ENCODE measurements at regions not wholly inside any gene's neighbourhood (a gene's known extent, or its start where the extent isn't known, plus 50 kb on each side); places are given as distances from the start of the nearest gene placed in this dataset.

GRCh38 chr16:26546573-26546972 is 520.2 kb upstream of the C16orf82 start:
- TF ChIP-seq CTCF (IDR thresholded peaks at IDR 0.05; ENCODE audit: low read length): no peak
- TF ChIP-seq EZH2 (IDR thresholded peaks at IDR 0.05; ENCODE audit: borderline replicate concordance, low read length): no peak
